ENCODE measurements at regions not wholly inside any gene's neighbourhood (a gene's known extent, or its start where the extent isn't known, plus 50 kb on each side); places are given as distances from the start of the nearest gene placed in this dataset. TPM values are rescaled to one million over a fixed set of nuclear protein-coding genes. Genes with fewer than 3 reads are reported as not detected.

DNA sequence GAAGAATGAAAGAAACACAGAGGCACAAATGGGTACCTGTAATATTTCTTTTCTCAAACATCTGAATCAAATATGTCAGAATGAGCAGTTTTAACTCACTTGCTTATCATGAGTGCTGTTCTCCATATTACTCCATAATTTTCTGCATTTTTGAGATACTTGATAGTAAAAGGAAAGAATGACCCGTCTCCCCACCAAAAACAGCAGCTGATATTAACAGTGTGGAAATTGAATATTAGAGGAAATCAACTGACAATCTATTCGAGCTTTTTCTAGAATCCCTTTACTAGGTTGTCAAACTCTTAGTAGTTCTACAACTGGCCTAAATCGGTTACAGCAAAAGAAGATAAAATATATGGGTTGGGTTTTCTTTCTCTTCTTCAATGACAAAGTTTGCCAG lies 49.9 kb upstream of the HELT start:
- DNase-seq (ENCODE audit: low spot score): no peak

Small RNA genes in the stretch of these regions (small RNA-seq; reads per million reads assigned to genes)
- not detected for gene MIR4455

All from HT-29 (cell line).